NCI-H2196 treated with DMSO at 0.1 percent for 48 hours (cell line): ENCODE measurements at regions not wholly inside any gene's neighbourhood (a gene's known extent, or its start where the extent isn't known, plus 50 kb on each side); places are given as distances from the start of the nearest gene placed in this dataset.

Source experiments
- DNase-seq: peaks from one replicate; lab custom pipeline; 2025; ENCODE audit not compliant: unreplicated experiment; lab: John Stamatoyannopoulos, UW

DNA sequence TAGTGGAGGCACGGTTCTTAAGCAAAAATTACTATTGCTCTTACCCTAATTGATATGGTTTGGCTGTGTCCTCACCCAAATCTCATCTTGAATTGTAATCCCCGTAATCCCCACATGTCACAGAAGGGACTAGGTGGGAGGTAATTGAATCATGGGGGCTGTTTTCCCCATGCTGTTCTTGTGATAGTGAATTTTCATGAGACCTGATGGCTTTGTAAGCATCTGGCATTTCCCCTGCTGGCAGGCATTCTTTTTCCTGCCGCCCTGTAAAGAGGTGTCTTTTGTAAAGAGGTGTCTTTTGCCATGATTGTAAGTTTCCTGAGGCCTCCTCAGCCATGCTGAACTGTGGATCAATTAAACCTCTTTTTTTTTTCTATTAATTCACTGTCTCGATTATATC is 1691.8 kb upstream of the SLC39A10 start:
- DNase-seq = no peak

- no peak for DNase-seq
Observed at GRCh38 chr2:193963472-193964119, 1693.4 kb upstream of the SLC39A10 start.

DNA sequence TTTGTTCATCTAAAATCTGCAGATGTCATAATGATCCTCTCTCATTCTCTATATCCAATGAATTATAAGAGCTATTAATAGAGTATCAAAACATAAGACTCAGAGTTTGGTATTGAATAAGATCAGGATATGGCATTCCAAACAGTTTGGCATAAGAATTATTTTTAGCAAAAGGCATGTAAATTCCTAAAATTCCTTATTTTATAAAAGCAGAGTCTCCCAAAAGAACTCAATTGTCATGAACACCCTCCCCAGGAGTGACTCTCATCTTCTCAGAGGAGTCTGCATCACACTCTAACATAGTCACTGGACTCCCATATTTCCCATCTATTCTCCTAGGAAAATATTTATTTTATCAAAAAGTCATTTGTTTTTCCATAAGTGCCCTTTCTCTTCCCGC is 1710.2 kb upstream of the SLC39A10 start:
- DNase-seq = no peak

DNA sequence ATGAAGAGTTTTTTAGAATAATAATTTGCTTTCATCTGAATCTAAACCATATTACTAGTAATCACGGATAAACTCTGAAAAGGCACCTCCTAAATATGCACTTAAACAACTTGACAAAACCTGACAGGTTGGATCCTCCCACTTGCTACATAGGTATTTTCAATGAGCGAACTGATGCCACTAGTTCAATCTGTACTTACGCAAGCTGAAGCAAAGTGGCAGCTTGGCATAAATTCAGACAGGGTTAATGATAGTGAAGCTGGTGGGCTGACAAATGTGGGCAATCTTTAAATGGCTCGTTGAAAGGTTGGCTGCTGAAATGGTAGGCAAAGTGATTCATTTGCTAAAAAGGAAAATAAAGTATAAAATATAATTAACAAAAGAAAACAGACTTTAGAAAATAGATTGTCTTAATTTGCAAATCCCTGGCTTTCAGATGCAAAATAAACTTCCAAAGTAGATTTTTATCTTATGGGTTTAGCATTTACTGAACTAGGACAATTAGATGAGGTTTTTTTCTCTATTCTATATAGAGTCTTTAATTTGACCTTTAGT is 1713.5 kb upstream of the SLC39A10 start:
- no peak for DNase-seq

GRCh38 chr2:193935114-193935513 is 1721.9 kb upstream of the SLC39A10 start:
- no peak for DNase-seq

DNA sequence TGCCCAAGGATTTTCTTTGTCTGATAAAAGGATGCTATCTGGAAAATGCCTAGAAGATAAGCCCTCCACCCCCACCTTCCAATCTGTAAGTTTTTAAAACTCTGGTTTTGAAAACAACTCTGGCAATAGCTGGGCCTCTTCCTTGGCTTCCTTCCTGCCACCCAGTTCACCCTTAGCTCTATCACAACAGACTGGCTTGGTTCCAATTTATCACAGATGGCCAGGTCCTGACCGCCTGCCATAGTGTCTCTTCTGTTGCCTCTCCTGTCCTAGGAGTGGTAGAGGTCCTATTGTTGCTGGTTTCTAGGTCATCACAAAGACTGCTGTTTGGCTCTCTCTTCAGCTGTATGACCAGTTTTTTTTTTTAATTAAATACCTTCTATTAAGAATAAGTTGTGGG is 1727.9 kb upstream of the SLC39A10 start:
- DNase-seq = no peak

- DNase-seq = no peak
Observed at GRCh38 chr2:193907561-193907960, 1712.8 kb upstream of the TMEFF2 start.

GRCh38 chr2:193900292-193900691 is 1705.6 kb upstream of the TMEFF2 start:
- no peak for DNase-seq

- no peak for DNase-seq
Observed at GRCh38 chr2:193895226-193895625, 1700.5 kb upstream of the TMEFF2 start.

DNA sequence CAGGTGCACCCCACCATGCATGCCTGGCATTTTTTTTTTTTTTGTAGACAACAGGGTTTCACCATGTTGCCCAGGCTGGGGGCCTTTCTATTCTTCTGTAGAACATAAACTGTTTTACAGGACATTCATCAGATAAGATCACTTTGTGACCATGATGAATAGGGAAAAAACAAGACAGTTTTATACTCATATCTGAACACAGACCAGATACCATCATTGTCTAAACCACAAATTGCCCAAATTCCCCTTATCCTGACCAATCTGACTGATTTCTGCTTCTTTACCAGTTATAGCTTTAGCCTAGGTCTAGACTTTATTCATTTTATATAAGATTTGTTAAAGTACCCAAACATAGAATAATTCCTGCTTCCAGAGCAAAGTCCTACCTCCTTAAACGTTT is 1699.3 kb upstream of the TMEFF2 start:
- DNase-seq = no peak

DNA sequence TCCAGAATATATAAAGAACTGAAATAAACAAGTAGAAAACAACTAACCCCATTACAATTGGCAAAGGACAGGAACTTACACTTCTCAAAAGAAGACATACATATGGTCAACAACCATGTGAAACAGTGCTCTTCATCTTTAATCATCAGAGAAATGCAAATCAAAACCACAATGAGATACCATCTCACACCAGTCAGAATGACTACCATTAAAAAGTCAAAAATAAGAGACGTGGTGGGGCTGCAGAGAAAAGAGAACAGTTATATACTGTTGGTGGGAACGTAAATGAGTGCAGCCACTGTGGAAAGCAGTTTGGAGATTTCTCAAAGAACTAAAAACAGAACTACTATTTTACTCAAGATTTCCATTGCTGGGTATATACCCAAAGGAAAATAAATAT is 1696.3 kb upstream of the TMEFF2 start:
- DNase-seq = no peak

- DNase-seq = no peak
Observed at GRCh38 chr2:193885419-193885818, 1690.7 kb upstream of the TMEFF2 start.

DNA sequence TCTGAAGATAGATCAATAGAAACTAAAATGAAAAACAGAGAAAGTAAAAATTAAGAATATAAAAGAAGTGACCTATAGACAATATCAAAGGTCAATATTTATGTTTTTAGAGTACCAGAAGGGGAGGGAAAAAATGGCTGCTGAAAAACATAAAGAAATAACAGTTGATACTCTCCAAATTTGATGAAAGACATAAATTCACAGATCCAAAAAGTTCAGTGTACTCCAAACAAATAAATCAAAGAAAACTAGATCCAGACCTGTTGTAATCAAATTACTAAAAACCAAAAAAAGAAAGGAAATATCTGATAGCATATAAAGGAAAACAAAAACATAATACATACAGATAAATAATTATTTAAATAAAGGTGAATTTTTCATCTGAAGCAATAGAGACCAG is 1689.1 kb upstream of the TMEFF2 start:
- no peak for DNase-seq

- no peak for DNase-seq
Observed at GRCh38 chr2:193876980-193877379, 1682.2 kb upstream of the TMEFF2 start.

DNA sequence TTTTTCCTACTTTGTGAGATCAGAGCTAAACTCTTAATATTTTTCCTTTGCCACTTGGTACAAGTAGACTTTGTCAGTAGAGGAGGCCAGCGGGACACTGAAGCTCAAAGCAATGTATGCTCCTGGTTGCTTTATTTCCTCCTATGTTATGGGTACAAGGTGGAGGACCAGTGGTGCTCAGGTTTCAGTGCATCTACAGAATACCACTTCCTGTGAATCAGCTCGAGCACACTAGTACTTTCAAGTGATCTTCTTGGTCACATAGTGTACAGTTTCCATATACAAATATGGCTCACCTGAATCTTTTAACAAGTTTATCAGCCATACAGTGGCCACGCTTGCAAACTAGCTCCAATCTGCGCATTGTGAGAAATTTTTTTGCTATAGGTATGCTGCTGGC is 1674.8 kb upstream of the TMEFF2 start:
- DNase-seq = no peak

DNA sequence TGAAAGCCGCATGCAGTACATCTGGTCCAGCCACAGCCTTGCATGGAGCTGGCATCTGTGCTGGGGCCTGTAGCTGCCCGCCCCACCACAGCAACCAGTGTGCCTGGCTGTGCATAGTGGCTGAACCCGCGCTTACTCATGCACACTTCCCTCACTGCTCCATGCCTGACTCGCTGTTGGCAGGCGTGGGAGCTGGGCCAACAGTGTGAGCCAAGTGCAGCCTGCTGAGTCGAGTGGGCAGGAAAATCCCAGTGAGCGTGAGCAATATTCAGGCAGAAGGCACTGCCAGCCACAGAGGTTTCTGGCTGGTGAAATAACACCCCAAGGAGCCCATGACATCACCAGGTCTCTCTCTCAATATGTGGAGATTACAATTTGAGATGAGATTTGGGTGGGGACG is 1674.1 kb upstream of the TMEFF2 start:
- no peak for DNase-seq

DNA sequence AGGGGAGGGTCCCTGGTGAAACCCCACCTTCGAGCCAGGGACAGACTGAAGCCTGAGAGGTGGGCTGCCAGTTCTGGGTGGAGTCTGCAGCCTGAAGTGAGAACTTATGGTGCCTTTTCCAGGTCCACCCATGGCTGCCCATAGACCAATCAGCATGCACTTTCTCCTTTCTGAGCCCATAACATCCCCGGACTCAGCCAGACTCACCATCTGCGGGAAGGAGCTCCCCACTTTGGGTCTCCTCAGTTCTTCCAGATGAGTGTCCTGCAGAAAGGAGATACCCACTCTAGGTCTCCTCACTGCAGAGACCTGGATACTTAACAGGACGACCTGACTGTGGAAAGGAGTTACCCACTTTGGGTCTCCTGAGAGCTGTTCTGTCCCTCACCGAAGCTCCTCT is 1673.4 kb upstream of the TMEFF2 start:
- no peak for DNase-seq

GRCh38 chr2:193867454-193867853 is 1672.7 kb upstream of the TMEFF2 start:
- DNase-seq = no peak

- DNase-seq = no peak
Observed at GRCh38 chr2:193861557-193861956, 1666.8 kb upstream of the TMEFF2 start.

- no peak for DNase-seq
Observed at GRCh38 chr2:193847991-193848390, 1653.3 kb upstream of the TMEFF2 start.

DNA sequence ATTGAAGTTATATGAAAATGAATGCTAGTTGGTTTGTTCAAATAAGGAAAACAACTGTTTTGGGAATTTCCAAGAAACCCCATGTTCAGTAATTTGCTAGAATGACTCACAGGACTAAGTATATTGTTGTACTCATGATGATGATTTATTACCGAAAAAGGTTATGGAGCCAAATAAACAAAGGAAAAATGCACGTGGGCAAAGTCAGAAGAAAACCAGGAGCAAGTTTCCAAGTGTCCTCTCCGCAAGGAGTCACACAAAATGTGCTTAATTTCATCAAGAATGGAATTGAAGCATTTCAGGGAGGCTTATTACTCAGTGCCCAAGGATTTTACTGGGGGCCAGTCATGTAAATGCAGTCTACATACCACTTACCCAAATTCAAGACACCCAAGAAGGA is 1652.4 kb upstream of the TMEFF2 start:
- DNase-seq = no peak

DNA sequence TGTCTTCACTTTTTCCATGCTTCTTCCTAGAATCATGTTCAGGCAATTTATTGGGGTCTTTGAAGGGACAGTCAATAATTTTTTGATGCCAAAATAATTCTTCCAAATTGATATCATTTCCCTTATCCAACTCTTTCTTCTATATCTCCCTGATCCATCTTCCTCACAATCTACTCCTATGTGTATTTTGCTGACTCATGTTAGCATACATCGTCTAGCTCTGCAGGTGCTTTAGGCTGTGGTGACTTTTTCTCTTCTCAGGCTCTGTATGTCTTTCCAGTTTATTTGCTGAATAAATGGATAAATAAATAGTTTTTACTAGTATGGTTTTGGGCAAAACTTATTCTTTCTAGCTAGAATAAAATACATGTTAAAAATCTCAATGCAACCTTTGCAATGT is 1650.9 kb upstream of the TMEFF2 start:
- DNase-seq = no peak

DNA sequence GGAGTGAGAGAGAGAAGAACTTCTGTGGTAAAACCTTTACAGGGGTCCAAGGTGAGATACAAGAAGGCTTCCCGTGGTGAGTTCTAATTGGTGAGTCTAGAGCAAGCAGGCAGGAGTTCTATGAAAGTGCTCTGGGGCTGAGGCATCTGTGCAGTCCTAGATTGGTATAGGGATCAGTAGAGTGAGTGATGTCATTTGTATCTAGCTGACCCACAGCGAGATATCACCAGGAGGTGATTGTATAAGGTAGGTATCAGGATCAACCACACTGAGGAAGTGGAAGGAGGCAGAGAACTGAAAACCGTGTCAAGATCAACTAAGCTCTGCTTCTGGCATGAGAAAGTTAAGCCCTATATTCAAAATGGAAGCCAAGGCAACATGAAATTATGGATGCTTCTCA is 1648.9 kb upstream of the TMEFF2 start:
- DNase-seq = no peak
